Epithelial cell of esophagus (primary cell): ENCODE measurements at regions not wholly inside any gene's neighbourhood (a gene's known extent, or its start where the extent isn't known, plus 50 kb on each side); places are given as distances from the start of the nearest gene placed in this dataset.

Source experiments
- DNase-seq: peaks from one replicate; pipeline ENCODE4 v3.0.0; 2010; ENCODE audit warnings: low read depth
- H3K4me3 ChIP-seq: 2 replicates; pipeline ENCODE4 v1.5.1; 2011; ENCODE audit warnings: mild to moderate bottlenecking, low read length, control low read depth
- CTCF ChIP-seq: IDR thresholded peaks from 2 replicates; pipeline ENCODE4 v1.5.1; 2011; ENCODE audit warnings: low read depth, mild to moderate bottlenecking, low read length, control low read depth, inconsistent platforms; ENCODE audit not compliant: insufficient read depth; ENCODE audit errors: missing control alignments

GRCh38 chr5:38022631-38023030, 182.8 kb upstream of the GDNF start:
- no peak for TF ChIP-seq CTCF
- H3K4me3 ChIP-seq: no peak overlapping the region
- DNase-seq: no peak

- DNase-seq: no peak
- no peak overlapping the region for H3K4me3 ChIP-seq
- TF ChIP-seq CTCF: no peak
Observed at GRCh38 chr5:38018016-38018415, 178.2 kb upstream of the GDNF start.

- H3K4me3 ChIP-seq: no peak overlapping the region
- no peak for TF ChIP-seq CTCF
- no peak for DNase-seq
Observed at GRCh38 chr5:38013107-38013506, 173.3 kb upstream of the GDNF start.

- no peak for DNase-seq
- no peak for TF ChIP-seq CTCF
- no peak overlapping the region for H3K4me3 ChIP-seq
Observed at GRCh38 chr5:38011668-38012188, 171.9 kb upstream of the GDNF start.

- TF ChIP-seq CTCF: no peak
- no peak overlapping the region for H3K4me3 ChIP-seq
- no peak for DNase-seq
Observed at GRCh38 chr5:38009749-38010358, 170.0 kb upstream of the GDNF start.

- no peak for TF ChIP-seq CTCF
- no peak for DNase-seq
- no peak overlapping the region for H3K4me3 ChIP-seq
Observed at GRCh38 chr5:38008198-38008597, 168.4 kb upstream of the GDNF start.

- TF ChIP-seq CTCF: no peak
- DNase-seq: no peak
- no peak overlapping the region for H3K4me3 ChIP-seq
Observed at GRCh38 chr5:37999593-37999992, 159.8 kb upstream of the GDNF start.
